Ovary (tissue), 7 donors: ENCODE measurements at regions not wholly inside any gene's neighbourhood (a gene's known extent, or its start where the extent isn't known, plus 50 kb on each side); places are given as distances from the start of the nearest gene placed in this dataset.
"Not testable (repeated sequence)": the region's sequence is repeated elsewhere in the genome, so short reads cannot be mapped to it uniquely, and the experiment has no call there.

ENCODE experiments used
- DNase-seq, 5 donors: peaks; one replicate each; pipeline ENCODE4 v3.0.0-alpha.2; 2019 to 2020
- H3K27ac ChIP-seq, 2 donors: fragments of 200-600 bp; one replicate each; pipeline versions ENCODE4 v1.5.1 to v1.8.0; 2019 to 2022
- H3K27me3 ChIP-seq: fragments of 200-600 bp; one replicate; pipeline ENCODE4 v1.8.0; 2022
- H3K36me3 ChIP-seq: fragments of 200-600 bp; sonication (generic); one replicate; pipeline ENCODE4 v1.5.1; 2019
- H3K4me1 ChIP-seq: one replicate; pipeline ENCODE4 v1.8.1; 2013; ENCODE audit warnings: mild to moderate bottlenecking, moderate library complexity; ENCODE audit not compliant: insufficient read depth
- H3K4me3 ChIP-seq: fragments of 200-600 bp; sonication (generic); one replicate; pipeline ENCODE4 v1.5.1; 2017
- H3K9me3 ChIP-seq, 2 donors: fragments of 200-600 bp in 1 of 2; sonication (generic) in 1 of 2; one replicate each; pipeline versions ENCODE4 v1.5.1 to v1.8.1; 2013 to 2019; ENCODE audit warnings: mild to moderate bottlenecking in 1 of 2, moderate library complexity in 1 of 2
- CTCF ChIP-seq, 3 donors: fragments of 450-650 bp in 2 of 3; fragments of 200-600 bp in 1 of 3; IDR thresholded peaks; one replicate each; pipeline versions ENCODE4 v1.5.1 to v1.8.0; 2016 to 2022; ENCODE audit warnings: antibody characterized with exemption in 3 of 3, mild to moderate bottlenecking in 1 of 3
- EP300 ChIP-seq: sonication (generic); formaldehyde crosslinking; IDR thresholded peaks from one replicate; pipeline ENCODE4 v1.6.1; 2017; ENCODE audit warnings: antibody characterized with exemption
- POLR2A ChIP-seq: fragments of 450-650 bp; IDR thresholded peaks from one replicate; pipeline ENCODE4 v1.6.1; 2017; ENCODE audit warnings: antibody characterized with exemption, mild to moderate bottlenecking, moderate library complexity
- WGBS, 3 donors: extraction: QIAGEN DNeasy Blood & Tissue Kit in 1 of 3; methylation state at CpG; one replicate each; pipeline versions ENCODE4 v1.1.5 to v1.1.7; 2013 to 2017; 5-methylcytosine and 5-hydroxymethylcytosine counted together
- intact Hi-C, 4 donors: fragments of 100-400 bp; cut with DNase I; formaldehyde crosslinking; loops; one replicate each; pipeline versions ENCODE4 v1.11.0 to v1.15.1; 2022 to 2023
- donor health status: DM: no; HTN: no; CAD: no; lungs with moderate emphysema.
- donor health status: DM: no; HTN: no; CAD: no.
- donor health status: Bipolar disorder and iron deficiency.
- donor health status: DM: no; HTN: no; CAD: no.
- donor health status: DM: yes; HTN: yes; CAD: no.

- intact Hi-C loops = no loop called here
- WGBS, 3 donors = 90 to 95% (median 95%) methylated on average over 2 of the region's 2 CpGs
Observed at GRCh38 chr12:42862055-42862454, 272.5 kb upstream of the PRICKLE1 start.

GRCh38 chr12:42860331-42860730 lies 270.8 kb upstream of the PRICKLE1 start:
- H3K36me3 ChIP-seq, intact Hi-C loops, H3K27me3 ChIP-seq, H3K9me3 ChIP-seq, H3K4me3 ChIP-seq, H3K4me1 ChIP-seq, DNase-seq, H3K27ac ChIP-seq: not testable (repeated sequence)

More at GRCh38 chr12:42862055-42862454, 272.5 kb upstream of the PRICKLE1 start:
- H3K4me3 ChIP-seq = no peak overlapping the region
- H3K36me3 ChIP-seq = no peaks in the 10 kb centered on the region
- no peak overlapping the region for H3K27ac ChIP-seq
- H3K9me3 ChIP-seq = no peaks in the 10 kb centered on the region
- no peaks in the 10 kb centered on the region for H3K4me1 ChIP-seq
- no peak for DNase-seq
- H3K27me3 ChIP-seq = no peaks in the 10 kb centered on the region
- TF ChIP-seq EP300 = no peak
- no peak for TF ChIP-seq CTCF (IDR thresholded peaks at IDR 0.05)
- no peak for TF ChIP-seq POLR2A

- H3K4me1 ChIP-seq = no peaks in the 10 kb centered on the region
- WGBS, 3 donors = 12 to 24% (median 12%) methylated on average over 8 of the region's 8 CpGs
- H3K27ac ChIP-seq = no peak overlapping the region
- no peaks in the 10 kb centered on the region for H3K9me3 ChIP-seq
- H3K4me3 ChIP-seq = no peak overlapping the region
- DNase-seq = peak in 1 of 5 donors; percentile 13
- intact Hi-C loops = no loop called here
- no peaks in the 10 kb centered on the region for H3K27me3 ChIP-seq
- no peaks in the 10 kb centered on the region for H3K36me3 ChIP-seq
- no peak for TF ChIP-seq CTCF (IDR thresholded peaks at IDR 0.05)
- TF ChIP-seq EP300 = no peak
- no peak for TF ChIP-seq POLR2A
Observed at GRCh38 chr12:42859612-42860011, 270.1 kb upstream of the PRICKLE1 start.

GRCh38 chr12:42857106-42857505 lies 267.6 kb upstream of the PRICKLE1 start:
- intact Hi-C loops = no loop called here
- H3K9me3 ChIP-seq = no peaks in the 10 kb centered on the region
- no peak overlapping the region for H3K27ac ChIP-seq
- H3K4me3 ChIP-seq = no peak overlapping the region
- TF ChIP-seq POLR2A (no peak), EP300 (no peak), CTCF (IDR thresholded peaks at IDR 0.05) (no peak)
- no peaks in the 10 kb centered on the region for H3K4me1 ChIP-seq
- no peaks in the 10 kb centered on the region for H3K27me3 ChIP-seq
- DNase-seq = no peak
- H3K36me3 ChIP-seq = no peaks in the 10 kb centered on the region

- intact Hi-C loops = no loop called here
- H3K4me1 ChIP-seq = no peaks in the 10 kb centered on the region
- WGBS, 3 donors = 79 to 88% (median 85%) methylated on average over 2 of the region's 2 CpGs
- H3K4me3 ChIP-seq = no peak overlapping the region
- no peaks in the 10 kb centered on the region for H3K27me3 ChIP-seq
- no peak for DNase-seq
- no peak overlapping the region for H3K27ac ChIP-seq
- no peaks in the 10 kb centered on the region for H3K9me3 ChIP-seq
- no peaks in the 10 kb centered on the region for H3K36me3 ChIP-seq
- TF ChIP-seq CTCF (IDR thresholded peaks at IDR 0.05) (no peak), EP300 (no peak), POLR2A (no peak)
Observed at GRCh38 chr12:42855362-42855950, 265.9 kb upstream of the PRICKLE1 start.
